ENCODE measurements at regions not wholly inside any gene's neighbourhood (a gene's known extent, or its start where the extent isn't known, plus 50 kb on each side); places are given as distances from the start of the nearest gene placed in this dataset.

DNA sequence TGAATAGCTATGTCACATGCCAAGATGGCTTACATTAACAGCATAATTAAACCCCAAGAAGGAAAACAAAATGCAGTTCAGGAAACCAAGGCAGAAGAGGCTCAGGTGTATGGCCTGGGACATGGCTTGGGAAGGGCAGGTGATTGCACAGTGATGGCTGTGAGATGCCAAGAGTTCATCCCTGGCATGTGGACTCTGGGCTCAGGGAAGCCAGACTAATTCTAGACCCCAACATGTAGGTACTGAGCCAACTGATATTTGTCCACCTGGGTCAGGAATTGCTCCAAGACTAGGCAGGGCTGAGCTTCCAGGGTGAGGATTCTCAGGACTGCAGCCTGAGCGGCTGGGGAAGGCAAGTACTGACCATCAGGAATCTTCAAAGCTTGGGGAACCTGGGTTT, 218.4 kb upstream of the PIK3R1 start:
- no peak for TF ChIP-seq POLR2AphosphoS5 (IDR thresholded peaks at IDR 0.05; ENCODE audit: low read depth, low read length)
- TF ChIP-seq, protein P1, sequence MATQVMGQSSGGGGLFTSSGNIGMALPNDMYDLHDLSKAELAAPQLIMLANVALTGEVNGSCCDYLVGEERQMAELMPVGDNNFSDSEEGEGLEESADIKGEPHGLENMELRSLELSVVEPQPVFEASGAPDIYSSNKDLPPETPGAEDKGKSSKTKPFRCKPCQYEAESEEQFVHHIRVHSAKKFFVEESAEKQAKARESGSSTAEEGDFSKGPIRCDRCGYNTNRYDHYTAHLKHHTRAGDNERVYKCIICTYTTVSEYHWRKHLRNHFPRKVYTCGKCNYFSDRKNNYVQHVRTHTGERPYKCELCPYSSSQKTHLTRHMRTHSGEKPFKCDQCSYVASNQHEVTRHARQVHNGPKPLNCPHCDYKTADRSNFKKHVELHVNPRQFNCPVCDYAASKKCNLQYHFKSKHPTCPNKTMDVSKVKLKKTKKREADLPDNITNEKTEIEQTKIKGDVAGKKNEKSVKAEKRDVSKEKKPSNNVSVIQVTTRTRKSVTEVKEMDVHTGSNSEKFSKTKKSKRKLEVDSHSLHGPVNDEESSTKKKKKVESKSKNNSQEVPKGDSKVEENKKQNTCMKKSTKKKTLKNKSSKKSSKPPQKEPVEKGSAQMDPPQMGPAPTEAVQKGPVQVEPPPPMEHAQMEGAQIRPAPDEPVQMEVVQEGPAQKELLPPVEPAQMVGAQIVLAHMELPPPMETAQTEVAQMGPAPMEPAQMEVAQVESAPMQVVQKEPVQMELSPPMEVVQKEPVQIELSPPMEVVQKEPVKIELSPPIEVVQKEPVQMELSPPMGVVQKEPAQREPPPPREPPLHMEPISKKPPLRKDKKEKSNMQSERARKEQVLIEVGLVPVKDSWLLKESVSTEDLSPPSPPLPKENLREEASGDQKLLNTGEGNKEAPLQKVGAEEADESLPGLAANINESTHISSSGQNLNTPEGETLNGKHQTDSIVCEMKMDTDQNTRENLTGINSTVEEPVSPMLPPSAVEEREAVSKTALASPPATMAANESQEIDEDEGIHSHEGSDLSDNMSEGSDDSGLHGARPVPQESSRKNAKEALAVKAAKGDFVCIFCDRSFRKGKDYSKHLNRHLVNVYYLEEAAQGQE (IDR thresholded peaks at IDR 0.05; ENCODE audit: insufficient read depth in 1 of 2, low read depth in 2 of 2, low read length in 2 of 2) = no peak

Data from PFSK-1 (cell line).